Tibial nerve (tissue), 4 donors: ENCODE measurements at regions not wholly inside any gene's neighbourhood (a gene's known extent, or its start where the extent isn't known, plus 50 kb on each side); places are given as distances from the start of the nearest gene placed in this dataset.

ENCODE experiments used
- EP300 ChIP-seq, 2 donors: sonication (generic); formaldehyde crosslinking; IDR thresholded peaks; one replicate each; pipeline ENCODE4 v1.6.1; 2017; ENCODE audit warnings: antibody characterized with exemption in 2 of 2, mild to moderate bottlenecking in 1 of 2
- TF ChIP-seq, protein P1 (sequence below), 5 experiments: fragments of 200-600 bp in 3 of 5; fragments of 450-650 bp in 2 of 5; sonication (generic) in 3 of 5; IDR thresholded peaks; one replicate each; pipeline ENCODE4 v1.5.1; 2016 to 2019; ENCODE audit warnings: antibody characterized with exemption in 5 of 5, mild to moderate bottlenecking in 3 of 5, moderate library complexity in 2 of 5

GRCh38 chr5:9721161-9721560, 91.0 kb upstream of the TAS2R1 start:
- no peak for TF ChIP-seq EP300 (IDR thresholded peaks at IDR 0.05)
- TF ChIP-seq, protein P1, sequence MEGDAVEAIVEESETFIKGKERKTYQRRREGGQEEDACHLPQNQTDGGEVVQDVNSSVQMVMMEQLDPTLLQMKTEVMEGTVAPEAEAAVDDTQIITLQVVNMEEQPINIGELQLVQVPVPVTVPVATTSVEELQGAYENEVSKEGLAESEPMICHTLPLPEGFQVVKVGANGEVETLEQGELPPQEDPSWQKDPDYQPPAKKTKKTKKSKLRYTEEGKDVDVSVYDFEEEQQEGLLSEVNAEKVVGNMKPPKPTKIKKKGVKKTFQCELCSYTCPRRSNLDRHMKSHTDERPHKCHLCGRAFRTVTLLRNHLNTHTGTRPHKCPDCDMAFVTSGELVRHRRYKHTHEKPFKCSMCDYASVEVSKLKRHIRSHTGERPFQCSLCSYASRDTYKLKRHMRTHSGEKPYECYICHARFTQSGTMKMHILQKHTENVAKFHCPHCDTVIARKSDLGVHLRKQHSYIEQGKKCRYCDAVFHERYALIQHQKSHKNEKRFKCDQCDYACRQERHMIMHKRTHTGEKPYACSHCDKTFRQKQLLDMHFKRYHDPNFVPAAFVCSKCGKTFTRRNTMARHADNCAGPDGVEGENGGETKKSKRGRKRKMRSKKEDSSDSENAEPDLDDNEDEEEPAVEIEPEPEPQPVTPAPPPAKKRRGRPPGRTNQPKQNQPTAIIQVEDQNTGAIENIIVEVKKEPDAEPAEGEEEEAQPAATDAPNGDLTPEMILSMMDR (IDR thresholded peaks at IDR 0.05): no peak
